Spleen (tissue), 7 donors: ENCODE measurements at regions not wholly inside any gene's neighbourhood (a gene's known extent, or its start where the extent isn't known, plus 50 kb on each side); places are given as distances from the start of the nearest gene placed in this dataset.

Experiments
- POLR2A ChIP-seq, 3 donors: fragments of 450-650 bp; IDR thresholded peaks; one replicate each; pipeline ENCODE4 v1.5.1; 2017; ENCODE audit warnings: antibody characterized with exemption in 3 of 3, mild to moderate bottlenecking in 1 of 3
- POLR2AphosphoS5 ChIP-seq, 3 donors: sonication (generic); formaldehyde crosslinking; IDR thresholded peaks; one replicate each; pipeline ENCODE4 v1.5.1; 2017; ENCODE audit warnings: antibody characterized with exemption in 3 of 3
- TF ChIP-seq, protein P1 (sequence below), 11 experiments: fragments of 200-600 bp in 7 of 11; fragments of 450-650 bp in 4 of 11; sonication (generic) in 4 of 11; IDR thresholded peaks in 8 of 11; conservative IDR thresholded peaks in 3 of 11; 1 replicate in 7 of 11; 2 replicates in 4 of 11; pipeline versions ENCODE4 v1.4.0 to v1.8.0; 2016 to 2021; ENCODE audit warnings: antibody characterized with exemption in 11 of 11, inconsistent platforms in 4 of 11, mild to moderate bottlenecking in 1 of 11
- donor health status: DM: no; HTN: no; CAD: no; lungs with moderate emphysema.
- donor health status: DM: no; HTN: no; CAD: no.
- donor health status: DM: no; HTN: no; CAD: no.

DNA sequence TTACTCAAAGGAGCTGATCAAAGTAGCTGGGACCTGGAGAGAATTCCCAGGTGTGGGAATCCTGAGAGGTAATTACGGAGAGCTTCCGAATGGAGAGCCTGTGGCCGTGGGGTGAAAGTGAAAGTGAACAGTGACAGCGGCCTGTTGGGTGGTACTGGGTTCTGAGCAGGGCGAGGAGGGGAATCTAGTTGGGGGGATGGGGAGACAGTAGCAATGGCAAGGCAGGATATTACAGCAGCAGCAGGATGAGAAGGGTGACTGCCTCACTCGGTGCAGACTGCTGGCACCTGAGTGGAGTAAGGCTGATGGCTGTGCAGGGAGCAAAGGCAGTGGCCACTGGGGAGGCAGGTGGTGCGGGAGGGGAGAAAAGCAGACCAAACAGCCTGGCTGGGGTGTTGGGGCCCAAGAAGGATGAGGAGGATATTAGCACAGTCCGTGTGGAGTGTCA is 70.3 kb upstream of the PRDX6 start:
- TF ChIP-seq, protein P1, sequence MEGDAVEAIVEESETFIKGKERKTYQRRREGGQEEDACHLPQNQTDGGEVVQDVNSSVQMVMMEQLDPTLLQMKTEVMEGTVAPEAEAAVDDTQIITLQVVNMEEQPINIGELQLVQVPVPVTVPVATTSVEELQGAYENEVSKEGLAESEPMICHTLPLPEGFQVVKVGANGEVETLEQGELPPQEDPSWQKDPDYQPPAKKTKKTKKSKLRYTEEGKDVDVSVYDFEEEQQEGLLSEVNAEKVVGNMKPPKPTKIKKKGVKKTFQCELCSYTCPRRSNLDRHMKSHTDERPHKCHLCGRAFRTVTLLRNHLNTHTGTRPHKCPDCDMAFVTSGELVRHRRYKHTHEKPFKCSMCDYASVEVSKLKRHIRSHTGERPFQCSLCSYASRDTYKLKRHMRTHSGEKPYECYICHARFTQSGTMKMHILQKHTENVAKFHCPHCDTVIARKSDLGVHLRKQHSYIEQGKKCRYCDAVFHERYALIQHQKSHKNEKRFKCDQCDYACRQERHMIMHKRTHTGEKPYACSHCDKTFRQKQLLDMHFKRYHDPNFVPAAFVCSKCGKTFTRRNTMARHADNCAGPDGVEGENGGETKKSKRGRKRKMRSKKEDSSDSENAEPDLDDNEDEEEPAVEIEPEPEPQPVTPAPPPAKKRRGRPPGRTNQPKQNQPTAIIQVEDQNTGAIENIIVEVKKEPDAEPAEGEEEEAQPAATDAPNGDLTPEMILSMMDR (IDR thresholded peaks at IDR 0.05 in 8 of 11, conservative IDR thresholded peaks at IDR 0.05 in 3 of 11): no peak
- peak in 2 of 3 donors; percentile 17 to 49 for TF ChIP-seq POLR2AphosphoS5 (IDR thresholded peaks at IDR 0.05)
- TF ChIP-seq POLR2A (IDR thresholded peaks at IDR 0.05): no peak
